Left hindlimb (tissue), 1 donor: ENCODE measurements at regions not wholly inside any gene's neighbourhood (a gene's known extent, or its start where the extent isn't known, plus 50 kb on each side); places are given as distances from the start of the nearest gene placed in this dataset.

Experiments used
- DNase-seq: peaks from one replicate; pipeline ENCODE4 v3.0.0-alpha.2; 2018

- no peak for DNase-seq
Measured at GRCh38 chr1:244352156-244352830, 99.4 kb downstream of the ADSS2 start.

- peak; percentile 42 for DNase-seq
Measured at GRCh38 chr1:244353551-244354091, 98.1 kb downstream of the ADSS2 start.

- DNase-seq, result no peak
Measured at GRCh38 chr1:244354810-244355278, 96.9 kb downstream of the ADSS2 start.

- no peak for DNase-seq
Measured at GRCh38 chr1:244356376-244356775, 95.3 kb downstream of the ADSS2 start.
